ENCODE measurements at regions not wholly inside any gene's neighbourhood (a gene's known extent, or its start where the extent isn't known, plus 50 kb on each side); places are given as distances from the start of the nearest gene placed in this dataset.

DNA sequence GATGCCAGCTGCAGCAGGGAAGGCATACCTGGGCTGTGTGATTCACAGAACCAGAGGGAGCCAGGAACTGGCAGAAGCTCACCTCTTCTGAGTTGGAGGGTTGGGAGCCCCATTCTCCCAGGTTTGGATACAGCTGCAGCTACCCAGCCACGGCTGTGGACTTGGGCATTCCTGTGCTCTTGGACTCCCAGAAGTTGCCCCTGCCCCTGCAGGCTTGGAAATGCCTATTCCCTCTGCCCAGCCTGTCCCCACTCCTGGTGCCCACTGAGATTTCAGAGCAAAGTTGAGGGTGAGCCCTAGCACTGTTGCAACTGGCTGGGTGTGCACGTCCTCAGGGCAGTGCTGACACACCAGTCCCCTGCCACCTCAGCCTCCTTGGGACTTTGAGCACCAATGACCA, 489.7 kb downstream of the SLCO4C1 start:
- ATAC-seq: no peak
- DNase-seq: no peak
- Histone ChIP-seq H3K36me3 (no peaks in the 10 kb centered on the region), H3K27me3 (no peaks in the 10 kb centered on the region), H3K9me3 (no peaks in the 10 kb centered on the region), H3K4me1 (no peaks in the 10 kb centered on the region), H3K4me3 (no peak overlapping the region), H3K27ac (no peak overlapping the region)
- intact Hi-C loops (cut with DNase I; ENCODE audit: low total_unique reads): no loop called here
- in situ Hi-C loops (cut with MboI; ENCODE audit: low sequenced_read_pairs in 4 of 4): no loop called here
- TF ChIP-seq, protein P1, sequence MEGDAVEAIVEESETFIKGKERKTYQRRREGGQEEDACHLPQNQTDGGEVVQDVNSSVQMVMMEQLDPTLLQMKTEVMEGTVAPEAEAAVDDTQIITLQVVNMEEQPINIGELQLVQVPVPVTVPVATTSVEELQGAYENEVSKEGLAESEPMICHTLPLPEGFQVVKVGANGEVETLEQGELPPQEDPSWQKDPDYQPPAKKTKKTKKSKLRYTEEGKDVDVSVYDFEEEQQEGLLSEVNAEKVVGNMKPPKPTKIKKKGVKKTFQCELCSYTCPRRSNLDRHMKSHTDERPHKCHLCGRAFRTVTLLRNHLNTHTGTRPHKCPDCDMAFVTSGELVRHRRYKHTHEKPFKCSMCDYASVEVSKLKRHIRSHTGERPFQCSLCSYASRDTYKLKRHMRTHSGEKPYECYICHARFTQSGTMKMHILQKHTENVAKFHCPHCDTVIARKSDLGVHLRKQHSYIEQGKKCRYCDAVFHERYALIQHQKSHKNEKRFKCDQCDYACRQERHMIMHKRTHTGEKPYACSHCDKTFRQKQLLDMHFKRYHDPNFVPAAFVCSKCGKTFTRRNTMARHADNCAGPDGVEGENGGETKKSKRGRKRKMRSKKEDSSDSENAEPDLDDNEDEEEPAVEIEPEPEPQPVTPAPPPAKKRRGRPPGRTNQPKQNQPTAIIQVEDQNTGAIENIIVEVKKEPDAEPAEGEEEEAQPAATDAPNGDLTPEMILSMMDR (IDR thresholded peaks at IDR 0.05 in 4 of 5, conservative IDR thresholded peaks at IDR 0.05 in 1 of 5): no peak
- TF ChIP-seq POLR2A (IDR thresholded peaks at IDR 0.05): no peak

DNA sequence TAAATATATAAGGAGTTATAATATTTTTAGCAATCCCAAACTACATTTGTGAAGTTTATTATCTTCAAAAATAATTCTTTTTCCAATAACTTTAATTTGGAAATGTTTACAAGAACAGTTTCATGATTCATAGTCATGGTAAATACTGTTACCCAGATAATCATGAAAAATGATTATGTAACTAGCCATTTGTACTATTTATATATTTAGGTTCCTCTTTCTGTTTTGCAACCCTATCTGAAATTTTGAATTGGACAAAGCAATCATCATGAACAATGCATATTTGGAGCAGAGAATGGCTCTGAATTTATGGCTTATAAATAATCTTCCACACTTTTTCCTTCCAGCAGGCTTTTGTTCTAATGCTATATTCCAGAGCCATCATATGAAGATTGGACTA, 499.7 kb downstream of the SLCO4C1 start:
- ATAC-seq (no peak), DNase-seq (no peak)
- Histone ChIP-seq H3K27me3 (no peaks in the 10 kb centered on the region), H3K27ac (no peak overlapping the region), H3K36me3 (no peaks in the 10 kb centered on the region), H3K4me3 (no peak overlapping the region), H3K4me1 (no peaks in the 10 kb centered on the region), H3K9me3 (no peaks in the 10 kb centered on the region)
- in situ Hi-C loops (cut with MboI; ENCODE audit: low sequenced_read_pairs in 4 of 4): no loop called here
- intact Hi-C loops (cut with DNase I; ENCODE audit: low total_unique reads): no loop called here
- TF ChIP-seq POLR2A (IDR thresholded peaks at IDR 0.05): no peak
- TF ChIP-seq, protein P1 (IDR thresholded peaks at IDR 0.05 in 4 of 5, conservative IDR thresholded peaks at IDR 0.05 in 1 of 5): no peak

DNA sequence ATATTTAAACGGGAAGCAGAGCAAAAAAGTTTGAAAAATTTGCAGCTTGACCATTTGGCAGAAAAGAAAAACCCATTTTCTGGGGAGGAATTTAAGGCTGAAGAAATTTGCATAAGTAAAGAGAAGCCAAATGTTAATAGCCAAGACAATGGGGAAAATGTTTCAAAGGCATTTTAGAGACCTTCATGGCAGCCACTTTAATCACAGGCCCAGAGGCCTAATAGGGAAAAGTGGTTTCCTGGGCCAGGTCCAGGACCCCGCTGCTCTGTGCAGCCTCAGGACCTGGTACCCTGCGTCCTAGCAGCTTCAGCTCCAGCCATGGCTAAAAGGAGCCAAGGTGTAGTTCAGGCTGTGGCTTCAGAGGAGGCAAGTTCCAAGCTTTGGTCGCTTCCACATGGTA, 507.3 kb downstream of the SLCO4C1 start:
- in situ Hi-C loops (cut with MboI; ENCODE audit: low sequenced_read_pairs in 4 of 4): no loop called here
- intact Hi-C loops (cut with DNase I; ENCODE audit: low total_unique reads): no loop called here

DNA sequence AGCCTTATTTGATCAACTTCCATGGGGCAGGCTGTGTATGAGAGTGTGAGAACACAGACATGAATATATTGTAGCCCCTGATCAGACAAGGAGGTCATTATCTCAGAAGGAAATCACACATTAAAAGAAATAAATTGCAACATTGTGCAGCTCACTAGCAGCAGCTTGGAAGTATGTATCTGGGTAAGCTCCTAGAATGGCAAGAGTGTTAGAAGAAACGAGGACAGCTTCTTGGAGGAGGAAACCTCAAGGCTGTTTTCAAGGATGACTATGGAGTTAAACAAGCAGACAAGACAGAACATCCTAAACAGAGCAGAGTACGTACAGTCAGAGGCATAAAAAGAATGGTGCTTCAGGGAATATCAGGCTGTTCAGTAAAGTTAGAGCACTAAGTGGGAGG, 511.0 kb downstream of the SLCO4C1 start:
- TF ChIP-seq, protein P1 (IDR thresholded peaks at IDR 0.05 in 4 of 5, conservative IDR thresholded peaks at IDR 0.05 in 1 of 5): no peak
- TF ChIP-seq POLR2A (IDR thresholded peaks at IDR 0.05): no peak

More for the DNA sequence above, 507.3 kb downstream of the SLCO4C1 start:
- Histone ChIP-seq H3K27me3 (no peaks in the 10 kb centered on the region), H3K4me3 (no peak overlapping the region), H3K27ac (no peak overlapping the region), H3K4me1 (no peaks in the 10 kb centered on the region), H3K36me3 (no peaks in the 10 kb centered on the region), H3K9me3 (no peaks in the 10 kb centered on the region)
- TF ChIP-seq, protein P1 (IDR thresholded peaks at IDR 0.05 in 4 of 5, conservative IDR thresholded peaks at IDR 0.05 in 1 of 5): no peak
- TF ChIP-seq POLR2A (IDR thresholded peaks at IDR 0.05): no peak
- ATAC-seq (no peak), DNase-seq (no peak)

More for the DNA sequence above, 511.0 kb downstream of the SLCO4C1 start:
- Histone ChIP-seq H3K27me3 (no peaks in the 10 kb centered on the region), H3K36me3 (no peaks in the 10 kb centered on the region), H3K4me3 (no peak overlapping the region), H3K9me3 (no peaks in the 10 kb centered on the region), H3K27ac (no peak overlapping the region), H3K4me1 (no peaks in the 10 kb centered on the region)
- in situ Hi-C loops (cut with MboI; ENCODE audit: low sequenced_read_pairs in 4 of 4): no loop called here
- intact Hi-C loops (cut with DNase I; ENCODE audit: low total_unique reads): no loop called here
- DNase-seq: no peak
- no peak for ATAC-seq
